Eye (tissue), 1 donor: ENCODE measurements at regions not wholly inside any gene's neighbourhood (a gene's known extent, or its start where the extent isn't known, plus 50 kb on each side); places are given as distances from the start of the nearest gene placed in this dataset.

Experiments
- DNase-seq: peaks from one replicate; pipeline ENCODE4 v3.0.0-alpha.2; 2015

DNA sequence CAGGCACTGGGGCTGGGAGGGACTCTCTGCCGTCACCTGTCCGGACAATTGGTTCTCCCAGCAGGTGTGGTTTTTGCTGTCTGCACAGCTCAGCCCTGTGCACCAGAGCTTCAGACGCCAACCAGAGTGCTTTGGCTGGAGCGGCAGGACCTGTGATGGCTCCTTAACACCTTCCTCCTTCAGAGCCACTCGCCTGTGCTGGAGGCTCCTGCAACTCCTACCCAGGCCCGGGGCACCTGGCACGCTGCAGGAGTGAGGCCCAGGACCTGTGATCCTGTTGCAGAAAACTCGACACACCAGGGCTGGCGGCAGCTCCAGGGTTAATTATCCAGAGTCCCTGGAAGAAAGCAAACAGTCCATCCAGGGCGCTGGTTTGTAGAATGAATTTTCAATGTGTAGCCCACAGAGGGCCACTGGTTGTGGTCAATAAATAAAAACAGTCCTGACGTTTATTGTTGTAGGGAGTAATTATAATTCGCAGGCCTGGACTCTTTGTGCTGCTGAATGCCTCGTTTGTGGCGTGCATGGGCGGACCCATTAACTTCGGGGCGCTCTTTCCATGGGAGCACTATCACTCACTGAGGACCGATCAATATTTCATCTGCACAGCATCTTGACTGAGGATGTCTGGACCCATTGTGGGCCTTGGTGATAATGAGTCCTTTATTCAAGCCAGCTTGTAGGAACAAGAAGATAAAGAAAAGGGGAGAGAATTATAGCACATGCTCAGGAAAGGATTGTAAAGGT, 339.7 kb upstream of the IRX4 start:
- DNase-seq, result no peak

DNA sequence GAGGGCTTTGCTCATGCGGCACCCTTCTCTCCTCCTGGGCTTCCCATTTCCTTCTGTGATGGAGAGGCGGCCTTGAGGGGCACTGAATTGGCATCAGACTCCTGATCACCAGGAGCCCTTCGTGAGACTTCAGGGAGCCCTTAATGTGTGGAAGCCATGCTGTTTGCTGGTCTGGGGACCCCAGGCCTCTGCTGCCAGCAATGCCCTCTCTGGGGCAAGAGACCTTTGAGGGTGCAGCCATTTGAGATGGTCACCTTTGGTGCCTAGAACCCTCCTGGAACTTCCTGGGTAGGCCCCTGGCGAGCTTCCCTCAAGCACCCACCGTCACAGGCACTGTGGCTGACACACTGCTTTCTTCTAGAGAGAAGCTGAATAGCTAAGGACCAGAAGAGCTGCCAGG, 338.7 kb upstream of the IRX4 start:
- no peak for DNase-seq

DNA sequence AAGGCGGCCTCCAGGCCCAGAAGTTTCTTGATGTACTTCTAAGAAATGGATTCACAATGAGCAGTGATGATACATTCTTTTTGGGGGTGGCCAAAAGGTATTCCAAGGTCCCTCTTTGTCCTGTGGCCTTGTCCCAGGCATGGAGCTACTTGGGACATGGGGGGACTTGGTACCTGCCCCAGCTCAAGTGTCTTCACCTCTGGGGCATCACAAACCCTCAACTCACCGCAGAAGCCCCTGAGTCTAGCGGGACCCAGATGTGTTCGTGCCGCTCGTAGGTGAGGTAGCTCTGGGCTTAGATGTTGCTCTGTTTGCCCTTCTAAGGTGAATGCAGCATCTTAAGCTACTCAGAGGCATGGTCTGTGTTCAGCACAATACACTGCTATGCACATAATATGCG, 338.0 kb upstream of the IRX4 start:
- DNase-seq, result no peak

- no peak for DNase-seq
These were observed 336.5 kb upstream of the IRX4 start for GRCh38 chr5:2219149-2219776.

GRCh38 chr5:2217219-2217618, 334.5 kb upstream of the IRX4 start:
- no peak for DNase-seq

- DNase-seq, result no peak
These were observed 332.3 kb upstream of the IRX4 start for GRCh38 chr5:2214910-2215590.

- no peak for DNase-seq
These were observed 330.5 kb upstream of the IRX4 start for GRCh38 chr5:2213121-2213730.

GRCh38 chr5:2212481-2212880, 329.8 kb upstream of the IRX4 start:
- no peak for DNase-seq

GRCh38 chr5:2208239-2208544, 325.5 kb upstream of the IRX4 start:
- DNase-seq, result no peak

DNA sequence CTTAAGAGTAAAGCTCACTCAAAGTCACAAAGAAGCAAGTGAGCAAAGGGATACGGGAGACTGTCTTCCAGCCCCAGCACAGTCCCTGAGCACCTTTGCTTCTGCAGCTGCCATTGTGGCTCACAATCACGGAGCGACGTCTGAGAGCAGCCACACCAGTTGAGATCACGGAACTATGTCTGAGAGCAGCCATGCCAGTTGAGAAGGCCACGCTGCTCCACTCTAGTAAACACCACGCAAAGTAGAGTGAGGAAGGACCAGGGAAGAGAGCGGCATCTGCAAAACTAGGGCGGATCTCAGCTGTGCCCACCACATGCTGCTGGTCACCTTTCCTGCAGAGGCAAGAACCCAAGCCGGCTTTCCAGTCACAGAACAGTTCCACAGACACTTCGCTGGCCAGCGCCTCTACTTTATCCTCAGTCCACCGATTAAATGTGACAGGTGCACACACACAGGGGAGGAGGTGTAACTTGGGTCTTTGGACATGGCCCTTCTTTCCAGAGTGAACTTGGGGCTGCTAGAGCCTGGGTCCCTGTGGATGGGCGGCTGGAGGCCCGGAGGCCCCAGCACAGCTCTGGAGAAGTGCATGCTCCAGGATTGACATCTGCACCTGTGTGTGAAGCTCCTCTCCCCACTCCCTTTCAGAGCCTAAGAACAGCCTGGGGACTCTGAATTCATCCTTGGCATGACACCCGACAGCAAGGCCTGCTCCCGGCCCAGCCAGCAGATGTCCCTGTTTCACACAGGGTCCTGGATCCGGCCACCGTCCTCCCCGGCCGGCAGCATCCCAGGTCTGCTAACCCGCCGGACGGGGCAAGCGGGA, 324.9 kb upstream of the IRX4 start:
- peak; percentile 76 for DNase-seq

DNA sequence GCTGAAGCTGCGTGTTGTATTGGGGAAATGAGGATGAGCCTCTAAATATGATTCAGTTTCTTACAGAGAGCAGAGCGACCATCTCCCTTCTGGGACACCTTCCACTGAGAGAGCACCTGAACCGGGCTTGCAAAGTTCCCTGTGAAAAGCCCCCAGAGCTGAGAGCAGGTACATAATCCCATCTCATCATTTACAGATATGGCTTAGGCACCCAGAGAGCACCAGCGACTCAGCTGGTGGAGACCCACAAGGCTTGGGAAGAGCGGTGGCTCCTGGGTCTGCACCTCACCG, 324.3 kb upstream of the IRX4 start:
- no peak for DNase-seq

DNA sequence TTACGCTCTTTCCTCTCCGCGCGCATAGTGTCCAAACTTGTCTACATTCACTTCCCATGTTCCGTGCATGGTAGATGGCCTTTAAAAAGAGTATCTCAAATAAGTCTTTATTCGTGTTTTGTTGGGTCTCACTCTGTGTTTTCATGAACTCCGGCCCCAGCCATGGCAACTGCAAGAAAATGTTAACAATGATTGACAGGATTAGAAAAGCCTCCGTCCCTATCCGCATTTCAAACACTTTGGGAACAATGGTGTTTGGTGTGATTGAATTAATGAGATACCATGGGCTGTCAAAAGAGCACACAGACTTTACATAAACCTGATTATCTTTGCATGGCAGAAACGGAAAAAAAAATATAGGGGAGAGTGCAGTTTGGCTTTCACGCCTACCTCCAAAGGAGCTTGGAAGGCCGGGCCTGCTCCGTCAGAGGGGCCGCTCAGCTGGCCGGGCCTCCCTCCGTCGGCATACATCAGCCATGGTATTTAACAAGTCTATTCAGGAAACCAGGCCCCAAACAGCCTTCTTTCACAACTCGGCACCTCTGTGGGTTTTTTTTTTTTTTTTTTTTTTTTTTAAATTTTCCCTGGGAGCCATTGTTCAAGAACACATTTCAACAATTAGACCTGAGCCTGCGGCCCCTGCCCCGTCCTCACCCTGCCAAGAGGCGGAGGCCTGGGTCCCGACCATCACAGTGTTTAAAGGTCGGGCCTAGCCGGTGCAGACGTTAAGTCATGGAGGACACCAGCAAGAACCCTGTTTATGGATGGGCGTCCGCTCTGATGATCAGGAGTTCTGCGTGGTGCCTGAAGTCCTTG, 323.8 kb upstream of the IRX4 start:
- DNase-seq, result peak; percentile 81

GRCh38 chr5:2205596-2206226, 323.0 kb upstream of the IRX4 start:
- DNase-seq, result no peak

DNA sequence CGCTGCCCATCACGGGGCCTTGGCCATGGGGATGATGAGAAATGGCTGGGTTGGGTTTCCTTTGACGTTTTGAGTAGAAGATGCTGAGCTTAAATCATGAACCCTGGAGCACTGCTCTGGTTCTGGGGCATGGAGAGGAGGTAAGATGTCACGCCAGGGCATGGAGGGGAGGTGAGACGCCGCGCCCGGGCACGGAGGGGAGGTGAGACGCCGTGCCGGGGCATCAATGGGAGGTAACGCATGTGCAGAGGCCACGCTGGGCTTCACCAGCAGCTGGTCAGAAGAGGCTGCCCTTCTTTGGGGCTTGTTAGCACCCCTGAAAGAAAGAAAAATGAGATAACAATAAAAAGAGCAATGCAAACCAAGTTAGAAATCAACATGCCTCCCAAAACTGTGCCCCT, 322.5 kb upstream of the IRX4 start:
- DNase-seq, result no peak

- no peak for DNase-seq
These were observed 321.9 kb upstream of the IRX4 start for GRCh38 chr5:2204366-2205184.

GRCh38 chr5:2203774-2204173, 321.0 kb upstream of the IRX4 start:
- no peak for DNase-seq

GRCh38 chr5:2201832-2202231, 319.1 kb upstream of the IRX4 start:
- DNase-seq, result no peak

DNA sequence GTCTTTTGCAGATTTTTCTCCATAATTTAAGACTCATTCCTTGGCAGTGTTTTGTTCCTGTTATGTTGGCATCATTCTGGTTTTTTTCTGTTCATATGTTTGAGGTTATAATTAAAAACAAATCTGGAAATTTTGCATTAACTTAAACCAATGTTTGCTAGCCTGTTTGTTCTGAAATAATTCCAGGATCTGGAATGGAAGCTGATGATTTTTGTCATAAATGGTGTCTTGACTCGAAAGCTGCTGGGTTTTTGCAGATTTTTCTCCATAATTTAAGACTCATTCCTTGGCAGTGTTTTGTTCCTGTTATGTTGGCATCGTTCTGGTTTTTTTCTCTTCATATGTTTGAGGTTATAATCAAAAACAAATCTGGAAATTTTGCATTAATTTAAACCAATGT, 318.7 kb upstream of the IRX4 start:
- no peak for DNase-seq

- DNase-seq, result no peak
These were observed 318.3 kb upstream of the IRX4 start for GRCh38 chr5:2201011-2201410.

- no peak for DNase-seq
These were observed 317.7 kb upstream of the IRX4 start for GRCh38 chr5:2200261-2200950.
